ENCODE measurements at regions not wholly inside any gene's neighbourhood (a gene's known extent, or its start where the extent isn't known, plus 50 kb on each side); places are given as distances from the start of the nearest gene placed in this dataset.

DNA sequence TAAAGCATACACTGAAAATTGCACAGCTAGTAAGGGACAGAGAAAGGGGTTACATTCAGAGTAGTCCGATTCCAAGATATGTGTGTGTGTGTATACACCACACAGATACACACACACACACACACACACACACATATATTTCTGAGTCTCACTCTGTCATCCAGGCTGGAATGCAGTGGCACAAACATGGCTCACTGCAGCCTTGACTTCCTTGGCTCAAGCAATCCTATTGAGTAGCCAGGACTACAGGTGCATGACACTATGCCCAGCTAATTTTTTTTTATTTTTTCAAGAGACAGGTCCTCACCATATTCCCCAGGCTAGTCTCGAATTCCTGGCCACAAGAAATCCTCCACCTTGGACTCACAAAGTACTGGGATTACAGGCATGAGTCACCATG lies 68.1 kb upstream of the ITPRID2 start (continued):
- TF ChIP-seq, protein P1, sequence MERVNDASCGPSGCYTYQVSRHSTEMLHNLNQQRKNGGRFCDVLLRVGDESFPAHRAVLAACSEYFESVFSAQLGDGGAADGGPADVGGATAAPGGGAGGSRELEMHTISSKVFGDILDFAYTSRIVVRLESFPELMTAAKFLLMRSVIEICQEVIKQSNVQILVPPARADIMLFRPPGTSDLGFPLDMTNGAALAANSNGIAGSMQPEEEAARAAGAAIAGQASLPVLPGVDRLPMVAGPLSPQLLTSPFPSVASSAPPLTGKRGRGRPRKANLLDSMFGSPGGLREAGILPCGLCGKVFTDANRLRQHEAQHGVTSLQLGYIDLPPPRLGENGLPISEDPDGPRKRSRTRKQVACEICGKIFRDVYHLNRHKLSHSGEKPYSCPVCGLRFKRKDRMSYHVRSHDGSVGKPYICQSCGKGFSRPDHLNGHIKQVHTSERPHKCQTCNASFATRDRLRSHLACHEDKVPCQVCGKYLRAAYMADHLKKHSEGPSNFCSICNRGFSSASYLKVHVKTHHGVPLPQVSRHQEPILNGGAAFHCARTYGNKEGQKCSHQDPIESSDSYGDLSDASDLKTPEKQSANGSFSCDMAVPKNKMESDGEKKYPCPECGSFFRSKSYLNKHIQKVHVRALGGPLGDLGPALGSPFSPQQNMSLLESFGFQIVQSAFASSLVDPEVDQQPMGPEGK (CRISPR knock-in tag; IDR thresholded peaks at IDR 0.05; ENCODE audit: borderline replicate concordance) = no peak
- TF ChIP-seq ZNF8 (CRISPR knock-in tag; IDR thresholded peaks at IDR 0.05) (no peak), OSR1 (CRISPR knock-in tag; IDR thresholded peaks at IDR 0.05) (no peak), ZFP3 (CRISPR knock-in tag; IDR thresholded peaks at IDR 0.05) (no peak), ZNF565 (CRISPR knock-in tag; conservative IDR thresholded peaks at IDR 0.05; ENCODE audit: low read depth) (no peak), ZC3H10 (CRISPR knock-in tag; IDR thresholded peaks at IDR 0.05) (no peak), RARB (CRISPR knock-in tag; IDR thresholded peaks at IDR 0.05) (no peak)

DNA sequence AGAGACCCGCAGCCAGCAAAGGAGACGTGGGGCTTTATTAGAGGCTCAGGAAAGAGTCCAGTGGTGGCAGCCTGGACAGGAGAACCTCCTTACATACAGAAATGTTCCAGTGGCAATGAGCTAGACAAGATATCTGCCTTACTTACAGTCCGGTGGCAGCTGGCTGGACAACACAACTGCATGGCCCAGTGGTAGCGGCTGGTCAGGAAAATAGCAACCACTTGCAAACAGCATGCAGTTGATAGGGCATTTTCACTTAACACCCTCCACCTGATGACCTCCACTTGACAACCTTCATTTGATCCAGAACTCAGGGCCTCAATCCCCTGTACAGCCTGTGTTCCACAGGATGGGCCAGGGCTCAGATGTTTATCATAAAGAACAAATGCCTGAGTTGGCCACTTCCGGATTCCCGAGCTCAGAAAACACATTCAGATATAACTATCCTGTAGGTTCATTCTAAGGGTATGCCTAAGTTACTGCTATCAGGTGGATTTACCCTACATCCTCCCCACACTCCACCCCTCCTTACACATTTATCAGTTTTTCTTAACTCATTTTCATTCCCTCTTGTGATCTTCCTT lies 63.3 kb upstream of the ITPRID2 start:
- no peak for TF ChIP-seq TOX (CRISPR knock-in tag; IDR thresholded peaks at IDR 0.05; ENCODE audit: borderline replicate concordance)
- TF ChIP-seq, protein P2, sequence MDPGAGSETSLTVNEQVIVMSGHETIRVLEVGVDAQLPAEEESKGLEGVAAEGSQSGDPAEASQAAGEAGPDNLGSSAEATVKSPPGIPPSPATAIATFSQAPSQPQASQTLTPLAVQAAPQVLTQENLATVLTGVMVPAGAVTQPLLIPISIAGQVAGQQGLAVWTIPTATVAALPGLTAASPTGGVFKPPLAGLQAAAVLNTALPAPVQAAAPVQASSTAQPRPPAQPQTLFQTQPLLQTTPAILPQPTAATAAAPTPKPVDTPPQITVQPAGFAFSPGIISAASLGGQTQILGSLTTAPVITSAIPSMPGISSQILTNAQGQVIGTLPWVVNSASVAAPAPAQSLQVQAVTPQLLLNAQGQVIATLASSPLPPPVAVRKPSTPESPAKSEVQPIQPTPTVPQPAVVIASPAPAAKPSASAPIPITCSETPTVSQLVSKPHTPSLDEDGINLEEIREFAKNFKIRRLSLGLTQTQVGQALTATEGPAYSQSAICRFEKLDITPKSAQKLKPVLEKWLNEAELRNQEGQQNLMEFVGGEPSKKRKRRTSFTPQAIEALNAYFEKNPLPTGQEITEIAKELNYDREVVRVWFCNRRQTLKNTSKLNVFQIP (CRISPR knock-in tag; IDR thresholded peaks at IDR 0.05; ENCODE audit: borderline replicate concordance, low read depth) = no peak
- no peak for TF ChIP-seq ZNF70 (CRISPR knock-in tag; IDR thresholded peaks at IDR 0.05)
- TF ChIP-seq SNAI2 (CRISPR knock-in tag; IDR thresholded peaks at IDR 0.05) = no peak
- no peak for TF ChIP-seq RARB (CRISPR knock-in tag; IDR thresholded peaks at IDR 0.05)
- no peak for TF ChIP-seq TCF4 (CRISPR knock-in tag; IDR thresholded peaks at IDR 0.05; ENCODE audit: borderline replicate concordance)
- TF ChIP-seq ZFP3 (CRISPR knock-in tag; IDR thresholded peaks at IDR 0.05) = no peak
- no peak for ATAC-seq

DNA sequence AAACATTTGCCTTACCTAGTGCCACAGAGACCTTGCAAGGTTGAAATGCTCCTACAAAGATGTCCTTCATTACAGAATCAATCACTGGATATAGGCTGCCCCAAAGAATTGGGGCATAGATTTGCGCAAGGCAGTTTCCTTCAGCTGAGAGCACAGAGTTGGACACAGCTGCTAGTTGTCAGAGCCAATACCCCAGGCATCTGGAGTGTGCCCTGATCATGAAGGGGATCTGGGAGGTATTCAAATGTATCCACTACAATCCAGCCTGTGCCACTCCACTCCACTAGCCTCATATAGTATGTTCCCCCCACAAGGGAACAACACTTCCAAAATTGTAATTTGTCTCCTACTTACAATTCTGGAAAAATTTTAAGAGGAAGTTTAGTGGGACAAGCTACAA lies 62.3 kb upstream of the ITPRID2 start:
- ATAC-seq = no peak
- TF ChIP-seq ZNF8 (CRISPR knock-in tag; IDR thresholded peaks at IDR 0.05) (no peak), SNAI2 (CRISPR knock-in tag; IDR thresholded peaks at IDR 0.05) (no peak), BACH2 (CRISPR knock-in tag; IDR thresholded peaks at IDR 0.05; ENCODE audit: borderline replicate concordance) (no peak)

DNA sequence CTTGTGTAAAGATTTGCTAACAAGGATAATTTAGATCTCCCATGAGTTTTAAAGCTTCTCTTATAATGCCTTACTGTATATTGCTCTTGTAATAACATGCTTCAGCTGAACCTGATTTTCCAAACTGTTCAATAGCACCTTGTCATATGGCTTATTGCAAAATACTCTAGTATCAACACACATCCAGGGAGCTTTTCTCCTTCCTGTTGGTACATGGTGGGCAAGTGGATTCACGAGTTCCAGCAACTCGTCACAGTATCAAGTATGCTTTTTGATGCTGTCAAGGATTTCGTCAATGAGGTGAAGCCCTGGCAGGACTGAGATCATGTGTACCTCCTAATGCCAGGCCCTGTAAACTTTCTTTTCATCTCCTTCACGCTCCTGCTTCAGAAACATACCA lies 59.5 kb upstream of the ITPRID2 start:
- no peak for TF ChIP-seq ZFP30 (CRISPR knock-in tag; IDR thresholded peaks at IDR 0.05)
- TF ChIP-seq ARNTL (CRISPR knock-in tag; IDR thresholded peaks at IDR 0.05; ENCODE audit: borderline replicate concordance, low read depth) = no peak
- TF ChIP-seq BACH2 (CRISPR knock-in tag; IDR thresholded peaks at IDR 0.05; ENCODE audit: borderline replicate concordance) = no peak
- TF ChIP-seq ZC3H10 (CRISPR knock-in tag; IDR thresholded peaks at IDR 0.05) = no peak
- TF ChIP-seq, protein P1 (CRISPR knock-in tag; IDR thresholded peaks at IDR 0.05; ENCODE audit: borderline replicate concordance) = no peak
- no peak for TF ChIP-seq ZNF565 (CRISPR knock-in tag; conservative IDR thresholded peaks at IDR 0.05; ENCODE audit: low read depth)
- TF ChIP-seq, protein P3, sequence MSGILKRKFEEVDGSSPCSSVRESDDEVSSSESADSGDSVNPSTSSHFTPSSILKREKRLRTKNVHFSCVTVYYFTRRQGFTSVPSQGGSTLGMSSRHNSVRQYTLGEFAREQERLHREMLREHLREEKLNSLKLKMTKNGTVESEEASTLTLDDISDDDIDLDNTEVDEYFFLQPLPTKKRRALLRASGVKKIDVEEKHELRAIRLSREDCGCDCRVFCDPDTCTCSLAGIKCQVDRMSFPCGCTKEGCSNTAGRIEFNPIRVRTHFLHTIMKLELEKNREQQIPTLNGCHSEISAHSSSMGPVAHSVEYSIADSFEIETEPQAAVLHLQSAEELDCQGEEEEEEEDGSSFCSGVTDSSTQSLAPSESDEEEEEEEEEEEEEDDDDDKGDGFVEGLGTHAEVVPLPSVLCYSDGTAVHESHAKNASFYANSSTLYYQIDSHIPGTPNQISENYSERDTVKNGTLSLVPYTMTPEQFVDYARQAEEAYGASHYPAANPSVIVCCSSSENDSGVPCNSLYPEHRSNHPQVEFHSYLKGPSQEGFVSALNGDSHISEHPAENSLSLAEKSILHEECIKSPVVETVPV (CRISPR knock-in tag; IDR thresholded peaks at IDR 0.05) = no peak
- no peak for TF ChIP-seq ZFP3 (CRISPR knock-in tag; IDR thresholded peaks at IDR 0.05)
- no peak for TF ChIP-seq RARB (CRISPR knock-in tag; IDR thresholded peaks at IDR 0.05)
- ATAC-seq = no peak

DNA sequence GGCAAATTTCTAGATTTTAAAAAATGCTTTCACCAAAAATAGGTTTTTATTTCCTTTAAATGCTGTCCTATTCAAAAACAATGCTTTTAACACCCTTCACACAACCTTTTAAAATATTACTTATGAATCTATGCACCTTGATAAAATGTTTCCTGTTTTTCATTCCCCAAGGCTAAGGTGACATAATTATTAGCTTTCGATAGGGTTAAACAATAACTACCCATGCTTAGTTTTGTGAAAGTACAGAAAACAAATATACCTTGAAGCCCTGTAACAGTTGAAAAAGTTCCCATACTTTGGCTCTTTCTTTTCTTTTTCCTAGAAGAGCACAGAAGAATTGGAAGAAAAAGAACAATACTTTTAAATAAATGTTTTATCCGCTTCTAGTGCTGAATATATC lies 54.9 kb upstream of the ITPRID2 start:
- no peak for ATAC-seq
- TF ChIP-seq, protein P4, sequence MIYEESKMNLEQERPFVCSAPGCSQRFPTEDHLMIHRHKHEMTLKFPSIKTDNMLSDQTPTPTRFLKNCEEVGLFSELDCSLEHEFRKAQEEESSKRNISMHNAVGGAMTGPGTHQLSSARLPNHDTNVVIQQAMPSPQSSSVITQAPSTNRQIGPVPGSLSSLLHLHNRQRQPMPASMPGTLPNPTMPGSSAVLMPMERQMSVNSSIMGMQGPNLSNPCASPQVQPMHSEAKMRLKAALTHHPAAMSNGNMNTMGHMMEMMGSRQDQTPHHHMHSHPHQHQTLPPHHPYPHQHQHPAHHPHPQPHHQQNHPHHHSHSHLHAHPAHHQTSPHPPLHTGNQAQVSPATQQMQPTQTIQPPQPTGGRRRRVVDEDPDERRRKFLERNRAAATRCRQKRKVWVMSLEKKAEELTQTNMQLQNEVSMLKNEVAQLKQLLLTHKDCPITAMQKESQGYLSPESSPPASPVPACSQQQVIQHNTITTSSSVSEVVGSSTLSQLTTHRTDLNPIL (CRISPR knock-in tag; IDR thresholded peaks at IDR 0.05; ENCODE audit: low read depth) = no peak
- TF ChIP-seq GLIS3 (CRISPR knock-in tag; IDR thresholded peaks at IDR 0.05) = no peak
- TF ChIP-seq RARB (CRISPR knock-in tag; IDR thresholded peaks at IDR 0.05) = no peak
- TF ChIP-seq ESRRG (CRISPR knock-in tag; IDR thresholded peaks at IDR 0.05) = no peak
- TF ChIP-seq, protein P1 (CRISPR knock-in tag; IDR thresholded peaks at IDR 0.05; ENCODE audit: borderline replicate concordance) = no peak
- TF ChIP-seq ZNF8 (CRISPR knock-in tag; IDR thresholded peaks at IDR 0.05) = no peak
- no peak for TF ChIP-seq ZFP30 (CRISPR knock-in tag; IDR thresholded peaks at IDR 0.05)
